Lower leg skin (tissue), 3 donors: ENCODE measurements at regions not wholly inside any gene's neighbourhood (a gene's known extent, or its start where the extent isn't known, plus 50 kb on each side); places are given as distances from the start of the nearest gene placed in this dataset.

Experiments used
- POLR2A ChIP-seq, 2 donors: fragments of 450-650 bp; IDR thresholded peaks; one replicate each; pipeline ENCODE4 v1.6.1; 2016 to 2017; ENCODE audit warnings: antibody characterized with exemption in 2 of 2, mild to moderate bottlenecking in 1 of 2, moderate library complexity in 1 of 2
- TF ChIP-seq, protein P1 (sequence below), 3 donors: fragments of 450-650 bp; IDR thresholded peaks; one replicate each; pipeline ENCODE4 v1.5.1; 2016; ENCODE audit warnings: antibody characterized with exemption in 3 of 3, mild to moderate bottlenecking in 3 of 3, moderate library complexity in 2 of 3

DNA sequence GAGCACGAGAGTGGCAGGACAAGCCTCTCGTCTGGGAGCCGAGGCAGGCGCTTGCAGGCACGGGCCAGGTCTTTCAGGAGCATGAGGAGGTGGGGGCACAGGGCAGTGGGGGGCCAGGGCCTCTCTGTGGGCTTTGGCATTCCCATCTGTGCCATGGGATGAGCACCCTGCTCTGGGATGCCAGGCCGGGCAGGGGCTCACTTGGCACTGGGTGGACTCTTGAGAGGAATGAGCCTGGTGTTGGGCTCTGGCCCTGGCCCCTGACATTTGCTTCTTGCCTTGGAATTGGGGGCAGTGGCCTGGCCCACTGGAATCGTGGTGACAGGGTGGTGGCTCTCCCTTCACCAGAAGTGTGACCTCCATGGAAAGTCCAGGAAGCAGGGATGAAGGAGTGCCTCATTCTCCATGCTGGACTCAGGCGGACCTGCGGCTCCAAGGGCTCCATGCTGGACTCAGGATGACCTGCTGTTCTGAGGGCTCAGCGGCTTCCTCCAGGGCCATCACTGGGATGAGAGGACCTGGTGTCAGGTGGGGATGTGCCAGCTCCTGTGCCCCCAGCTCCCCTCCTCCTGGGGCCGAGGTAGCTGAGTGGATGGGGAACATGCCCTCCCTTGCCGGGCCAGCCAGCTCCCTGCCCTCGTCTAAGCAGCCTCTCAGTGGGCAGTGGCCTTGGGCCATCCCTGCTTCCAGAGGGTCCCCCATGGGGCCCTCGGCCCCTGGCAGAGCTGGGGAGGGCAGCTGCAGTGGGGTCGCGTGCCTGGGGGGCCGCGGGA lies 220.3 kb downstream of the KIF26A start:
- TF ChIP-seq, protein P1, sequence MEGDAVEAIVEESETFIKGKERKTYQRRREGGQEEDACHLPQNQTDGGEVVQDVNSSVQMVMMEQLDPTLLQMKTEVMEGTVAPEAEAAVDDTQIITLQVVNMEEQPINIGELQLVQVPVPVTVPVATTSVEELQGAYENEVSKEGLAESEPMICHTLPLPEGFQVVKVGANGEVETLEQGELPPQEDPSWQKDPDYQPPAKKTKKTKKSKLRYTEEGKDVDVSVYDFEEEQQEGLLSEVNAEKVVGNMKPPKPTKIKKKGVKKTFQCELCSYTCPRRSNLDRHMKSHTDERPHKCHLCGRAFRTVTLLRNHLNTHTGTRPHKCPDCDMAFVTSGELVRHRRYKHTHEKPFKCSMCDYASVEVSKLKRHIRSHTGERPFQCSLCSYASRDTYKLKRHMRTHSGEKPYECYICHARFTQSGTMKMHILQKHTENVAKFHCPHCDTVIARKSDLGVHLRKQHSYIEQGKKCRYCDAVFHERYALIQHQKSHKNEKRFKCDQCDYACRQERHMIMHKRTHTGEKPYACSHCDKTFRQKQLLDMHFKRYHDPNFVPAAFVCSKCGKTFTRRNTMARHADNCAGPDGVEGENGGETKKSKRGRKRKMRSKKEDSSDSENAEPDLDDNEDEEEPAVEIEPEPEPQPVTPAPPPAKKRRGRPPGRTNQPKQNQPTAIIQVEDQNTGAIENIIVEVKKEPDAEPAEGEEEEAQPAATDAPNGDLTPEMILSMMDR (IDR thresholded peaks at IDR 0.05) = no peak
- TF ChIP-seq POLR2A (IDR thresholded peaks at IDR 0.05) = no peak
